Motor neuron (in vitro differentiated cells): ENCODE measurements at regions not wholly inside any gene's neighbourhood (a gene's known extent, or its start where the extent isn't known, plus 50 kb on each side); places are given as distances from the start of the nearest gene placed in this dataset.

Source experiments
- ATAC-seq, 8 experiments: fragments of 200-7000 bp; cut with Tn5 transposase; replicated peaks in 6 of 8; 2 replicates each; pipeline ENCODE4 v1.8.0; 2021; ENCODE audit warnings: mild to moderate bottlenecking in 8 of 8, moderate library complexity in 8 of 8
- H3K27ac ChIP-seq, 2 donors: fragments of 250-450 bp; sonication (Bioruptor Pico); 2 replicates each; pipeline ENCODE4 v1.9.0; 2021; ENCODE audit warnings: antibody characterized with exemption in 2 of 2, mild to moderate bottlenecking in 2 of 2, moderate library complexity in 1 of 2
- H3K4me1 ChIP-seq, 2 donors: fragments of 250-450 bp; sonication (Bioruptor Pico); replicated peaks in 1 of 2; 2 replicates each; pipeline ENCODE4 v1.6.1; 2021; ENCODE audit warnings: antibody characterized with exemption in 2 of 2, mild to moderate bottlenecking in 2 of 2, moderate library complexity in 1 of 2
- H3K4me3 ChIP-seq, 5 donors: fragments of 250-450 bp; sonication (Bioruptor Pico); 2 replicates each; pipeline ENCODE4 v1.9.0; 2021; ENCODE audit warnings: antibody characterized with exemption in 5 of 5, mild to moderate bottlenecking in 5 of 5, moderate library complexity in 4 of 5
- WGBS, 10 experiments: fragments of 450-650 bp; shearing (Covaris generic); methylation state at CpG; one replicate each; pipeline ENCODE4 v1.0.0; 2022; 5-methylcytosine and 5-hydroxymethylcytosine counted together
- in situ Hi-C, 9 experiments: fragments of 400-800 bp; cut with MboI; loops; one replicate each; pipeline ENCODE4 v1.15.0; 2021; ENCODE audit warnings: low sequenced_read_pairs in 9 of 9, low pct_unique_long_range_greater_than_20kb in 2 of 9; ENCODE audit not compliant: unreplicated experiment in 9 of 9

DNA sequence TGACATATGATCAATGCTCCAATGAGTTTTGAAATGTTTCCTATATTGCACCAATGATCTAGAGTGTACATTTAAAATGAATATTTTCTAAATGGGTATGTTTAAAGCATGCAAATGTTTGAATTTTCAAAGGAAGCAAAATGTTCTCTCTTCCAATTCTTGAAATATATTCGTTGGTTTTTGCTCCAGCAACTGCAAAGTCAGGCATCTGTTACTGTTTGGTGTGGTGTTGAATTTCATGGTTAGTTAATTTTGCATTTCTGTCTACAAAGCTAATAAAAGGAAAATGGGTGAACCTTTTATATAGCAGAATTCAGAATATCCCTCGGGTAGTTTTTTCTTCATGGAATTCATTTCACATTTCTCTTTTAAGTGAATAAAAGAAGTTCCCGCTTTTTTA, 1018.3 kb downstream of the GRIK2 start:
- no peak overlapping the region for H3K27ac ChIP-seq
- ATAC-seq = no peak
- H3K4me1 ChIP-seq = no peaks in the 10 kb centered on the region
- H3K4me3 ChIP-seq = no peak overlapping the region
- in situ Hi-C loops = no loop called here
- 0 to 93% (median 77%) methylated on average over 1 to 3 of the region's 3 CpGs for WGBS, 10 experiments

DNA sequence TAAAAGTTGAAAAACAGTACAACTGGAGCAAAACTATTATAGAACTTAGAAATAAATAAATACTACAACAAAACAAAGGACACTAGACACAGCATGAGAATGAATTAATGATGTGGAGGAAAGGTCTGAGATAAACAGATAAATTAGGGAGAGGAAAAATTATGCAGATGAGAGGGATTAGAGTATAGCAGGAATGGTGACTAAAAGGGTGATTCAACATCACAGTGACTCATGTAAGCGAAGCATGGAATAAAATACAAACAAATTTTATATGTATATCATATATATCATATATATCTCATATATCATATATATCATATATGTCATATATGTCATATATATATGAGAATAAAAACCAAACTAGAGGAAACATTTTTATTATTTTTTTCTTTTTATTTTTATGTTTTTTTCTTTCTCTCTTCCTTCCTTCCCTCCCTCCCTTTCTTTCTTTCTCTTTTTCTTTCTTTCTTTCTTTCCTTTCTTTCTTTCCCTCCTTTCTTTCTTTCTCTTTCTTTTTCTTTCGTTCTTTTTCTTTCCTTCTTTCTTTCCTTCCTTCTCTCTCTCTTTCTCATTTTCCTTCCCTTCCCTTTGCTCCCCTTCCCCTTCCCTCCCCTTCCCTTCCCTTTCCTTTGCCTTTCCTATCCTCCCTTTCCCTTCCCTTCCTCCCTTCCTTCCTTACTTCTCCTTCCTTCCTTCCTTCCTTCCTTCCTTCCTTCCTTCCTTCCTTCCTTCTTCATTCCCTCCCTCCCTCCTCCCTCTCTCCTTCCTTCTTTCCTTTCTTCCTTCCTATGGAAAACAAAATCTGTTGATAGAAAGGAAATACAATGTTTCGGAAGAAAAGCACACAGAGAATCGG, 1014.6 kb downstream of the GRIK2 start:
- 38 to 100% (median 78%) methylated on average over 1 to 4 of the region's 4 CpGs; no CpG with 5 or more reads in 1 of the 10 experiments for WGBS, 10 experiments
- ATAC-seq = no peak
- Histone ChIP-seq H3K27ac (no peak overlapping the region), H3K4me3 (no peak overlapping the region), H3K4me1 (no peaks in the 10 kb centered on the region)
- in situ Hi-C loops = no loop called here

DNA sequence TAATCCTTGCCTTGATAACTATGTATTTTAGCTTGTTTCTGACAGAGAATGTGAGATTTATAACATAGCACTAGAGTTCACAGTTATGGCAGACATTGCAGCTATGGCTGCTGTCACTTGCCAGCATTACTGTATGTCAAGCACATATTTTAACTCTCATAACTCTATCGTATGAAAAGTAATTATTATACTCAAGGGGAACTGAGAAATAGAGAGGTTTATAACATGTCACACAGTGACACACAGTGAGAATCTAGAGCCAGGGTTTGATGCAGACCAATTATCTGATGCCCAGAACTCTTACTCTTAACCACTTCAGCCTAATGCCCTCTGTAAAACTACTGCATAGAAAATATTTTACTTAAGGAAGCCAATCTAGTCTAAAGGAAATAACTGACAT, 1012.4 kb downstream of the GRIK2 start:
- H3K4me1 ChIP-seq = no peaks in the 10 kb centered on the region
- WGBS, 10 experiments = 0 to 100% (median 50%) methylated on average over 1 of the region's 1 CpG; no CpG with 5 or more reads in 1 of the 10 experiments
- H3K4me3 ChIP-seq = no peak overlapping the region
- in situ Hi-C loops = no loop called here
- no peak overlapping the region for H3K27ac ChIP-seq
- ATAC-seq = no peak

DNA sequence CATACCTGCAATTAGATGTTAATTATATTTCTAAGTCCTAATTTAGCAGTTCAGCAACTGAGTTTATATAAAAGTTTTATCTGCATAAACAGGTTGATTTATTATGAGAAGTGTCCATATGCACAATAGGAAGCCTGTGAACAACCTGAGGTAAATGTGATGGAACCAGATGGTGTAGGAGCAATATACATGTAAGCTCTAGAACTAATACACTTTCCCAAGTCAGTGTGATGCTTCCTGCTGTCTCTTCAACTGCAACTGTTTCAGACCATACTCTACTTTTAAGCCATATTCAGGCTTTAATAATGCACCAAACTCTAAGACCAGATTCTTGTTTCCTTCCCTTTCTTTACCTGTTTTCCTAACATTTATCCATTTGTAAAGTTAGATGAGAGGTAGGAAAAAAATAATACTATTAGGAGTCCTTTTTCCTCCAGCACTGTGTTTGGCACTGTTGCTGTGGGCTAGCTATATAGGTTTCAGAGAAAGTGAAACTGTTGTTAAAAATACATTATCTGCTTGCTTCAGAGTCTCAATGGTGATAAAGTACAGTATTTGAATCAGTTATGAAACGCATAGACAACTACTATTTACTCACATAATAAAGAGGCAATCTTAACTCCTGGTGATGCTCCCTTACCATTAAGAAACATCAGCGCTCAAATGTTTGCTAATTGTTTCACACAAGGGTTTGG, 1009.3 kb downstream of the GRIK2 start:
- 15 to 100% (median 67%) methylated on average over 1 to 2 of the region's 2 CpGs; no CpG with 5 or more reads in 2 of the 10 experiments for WGBS, 10 experiments
- no peak for ATAC-seq
- H3K4me3 ChIP-seq = no peak overlapping the region
- no peaks in the 10 kb centered on the region for H3K4me1 ChIP-seq
- in situ Hi-C loops = no loop called here
- no peak overlapping the region for H3K27ac ChIP-seq

DNA sequence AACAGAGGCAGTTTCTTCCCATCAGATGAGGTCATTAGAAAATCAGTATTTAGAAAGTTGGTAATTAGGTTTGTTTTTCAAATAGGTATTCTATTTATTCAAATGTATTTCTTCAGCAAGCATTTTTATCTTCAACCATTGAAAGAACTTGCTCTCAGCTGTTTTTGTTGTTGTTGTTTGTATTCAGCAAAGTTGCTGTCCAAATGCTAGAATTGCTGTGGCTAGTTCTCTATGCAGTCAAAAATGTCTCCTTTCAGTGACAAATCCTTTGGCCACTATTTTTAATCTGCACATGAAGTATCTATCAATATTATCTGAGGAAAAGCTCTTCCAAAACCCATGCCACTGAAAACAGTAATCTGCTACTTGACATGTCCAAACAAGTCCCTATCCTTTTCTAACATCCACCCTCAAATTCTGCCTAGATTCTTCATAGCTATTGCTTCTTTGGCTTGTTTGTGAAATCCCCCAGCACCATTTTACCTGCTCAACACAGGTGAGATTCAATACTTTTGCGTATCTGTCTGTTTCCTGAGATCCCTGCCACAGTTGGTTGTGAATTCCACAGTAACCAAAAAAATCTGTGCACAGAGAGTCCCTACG, 1005.4 kb downstream of the GRIK2 start:
- Histone ChIP-seq H3K4me1 (no peaks in the 10 kb centered on the region), H3K4me3 (no peak overlapping the region), H3K27ac (no peak overlapping the region)
- in situ Hi-C loops = no loop called here
- WGBS, 10 experiments = 0 to 92% (median 57%) methylated on average over 1 to 2 of the region's 2 CpGs; no CpG with 5 or more reads in 1 of the 10 experiments
- ATAC-seq = peak in 1 of 8 experiments; percentile 34

DNA sequence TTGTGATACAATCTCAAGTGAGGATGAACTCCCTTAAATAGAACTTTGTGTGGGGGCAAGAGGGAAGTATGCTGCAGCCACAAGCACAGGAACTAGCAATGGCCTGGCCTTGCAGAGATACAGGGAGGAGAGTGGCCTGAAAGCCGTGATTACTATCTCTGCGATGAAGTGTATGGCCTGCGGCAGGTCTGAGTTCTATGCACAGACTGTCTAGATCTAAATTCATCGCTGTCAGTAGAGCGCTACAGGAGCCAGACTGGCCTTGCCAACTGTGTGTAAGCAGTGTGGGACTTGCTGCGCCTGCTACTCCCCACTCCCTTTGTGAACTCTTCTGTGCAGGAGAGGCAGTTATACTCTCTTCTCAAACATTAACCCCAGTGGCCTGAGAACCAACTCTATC, 997.0 kb downstream of the GRIK2 start:
- ATAC-seq = no peak
- in situ Hi-C loops = no loop called here
- Histone ChIP-seq H3K4me3 (no peak overlapping the region), H3K4me1 (no peaks in the 10 kb centered on the region), H3K27ac (no peak overlapping the region)
- 40 to 100% (median 85%) methylated on average over 2 to 6 of the region's 6 CpGs; no CpG with 5 or more reads in 4 of the 10 experiments for WGBS, 10 experiments

DNA sequence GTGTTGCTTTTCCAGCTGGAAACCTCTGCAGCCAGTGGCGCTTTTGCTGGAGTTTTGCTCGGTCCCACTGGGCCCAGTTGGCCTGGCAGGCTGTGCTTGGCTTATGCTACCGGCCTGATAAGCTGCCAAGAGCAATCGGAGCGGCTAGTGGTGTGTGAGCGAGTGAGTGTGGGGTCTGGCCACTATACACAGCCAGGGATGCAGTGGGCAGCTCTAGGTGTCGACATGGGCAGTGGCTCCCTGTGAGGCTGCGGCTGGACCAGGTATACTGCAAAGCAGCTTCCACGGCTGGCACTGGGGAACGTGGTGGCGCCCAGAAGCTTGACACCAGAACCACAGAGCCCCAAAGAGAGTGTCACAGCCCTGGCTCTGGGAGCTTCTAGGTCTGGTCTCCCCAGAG, 996.5 kb downstream of the GRIK2 start:
- WGBS, 10 experiments = 18 to 100% (median 81%) methylated on average over 1 to 9 of the region's 11 CpGs; no CpG with 5 or more reads in 1 of the 10 experiments
- ATAC-seq = no peak
- no peak overlapping the region for H3K27ac ChIP-seq
- no peak overlapping the region for H3K4me3 ChIP-seq
- H3K4me1 ChIP-seq = no peaks in the 10 kb centered on the region
- in situ Hi-C loops = no loop called here

DNA sequence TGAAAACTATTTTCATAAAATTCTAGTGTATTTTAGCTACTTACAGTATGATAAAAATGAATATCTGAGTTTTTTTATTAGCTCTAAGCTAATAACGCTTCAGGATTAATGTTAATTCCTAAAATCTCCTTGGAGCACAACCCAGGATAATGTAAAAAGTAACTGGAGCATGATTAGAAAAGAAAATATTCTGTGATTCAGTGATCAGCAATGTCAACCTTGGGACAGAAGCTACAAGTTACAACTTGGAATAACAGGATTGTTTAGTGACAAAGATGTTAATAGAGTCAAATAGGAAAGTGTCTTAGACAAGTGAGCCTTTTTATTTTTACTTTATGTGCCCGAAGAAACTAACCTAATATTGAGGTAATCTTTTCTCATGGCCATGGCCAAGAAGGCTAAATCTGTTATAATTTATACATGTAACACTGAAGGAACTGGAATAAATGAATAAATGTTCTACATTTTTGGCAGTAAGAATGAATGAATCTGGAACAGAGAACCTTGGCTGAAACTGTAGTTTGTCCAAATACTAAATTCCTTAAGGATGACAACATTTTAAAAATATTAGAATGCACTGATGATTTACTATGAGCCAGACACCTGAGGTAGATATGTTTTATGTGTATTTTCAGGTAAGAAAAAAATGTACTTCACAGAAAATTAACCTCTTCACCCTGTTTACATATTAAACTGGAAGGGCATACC, 994.0 kb downstream of the GRIK2 start:
- no peak overlapping the region for H3K27ac ChIP-seq
- in situ Hi-C loops = no loop called here
- no peak overlapping the region for H3K4me3 ChIP-seq
- H3K4me1 ChIP-seq = no peaks in the 10 kb centered on the region
- WGBS, 10 experiments = 0 to 95% (median 80%) methylated on average over 1 to 2 of the region's 2 CpGs
- no peak for ATAC-seq

DNA sequence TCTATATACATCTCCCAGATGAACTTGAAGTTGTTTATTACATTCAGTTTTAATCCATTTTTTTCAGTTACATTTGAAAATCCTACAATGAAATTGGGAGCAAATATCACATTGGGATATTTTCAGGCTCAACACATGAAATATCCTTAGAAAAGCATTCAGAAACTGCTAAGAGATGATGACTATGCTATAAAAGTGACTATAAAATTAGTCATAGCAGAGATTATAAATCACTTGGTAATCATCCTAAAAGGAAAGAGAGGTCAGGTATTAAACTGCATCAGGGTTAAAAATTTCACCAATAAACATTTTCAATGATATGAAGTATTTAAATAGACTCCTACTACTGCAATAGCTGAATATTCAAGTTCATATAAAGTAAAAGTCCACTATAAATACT, 987.7 kb downstream of the GRIK2 start:
- ATAC-seq = no peak
- no peak overlapping the region for H3K27ac ChIP-seq
- in situ Hi-C loops = no loop called here
- H3K4me1 ChIP-seq = no peaks in the 10 kb centered on the region
- H3K4me3 ChIP-seq = no peak overlapping the region

DNA sequence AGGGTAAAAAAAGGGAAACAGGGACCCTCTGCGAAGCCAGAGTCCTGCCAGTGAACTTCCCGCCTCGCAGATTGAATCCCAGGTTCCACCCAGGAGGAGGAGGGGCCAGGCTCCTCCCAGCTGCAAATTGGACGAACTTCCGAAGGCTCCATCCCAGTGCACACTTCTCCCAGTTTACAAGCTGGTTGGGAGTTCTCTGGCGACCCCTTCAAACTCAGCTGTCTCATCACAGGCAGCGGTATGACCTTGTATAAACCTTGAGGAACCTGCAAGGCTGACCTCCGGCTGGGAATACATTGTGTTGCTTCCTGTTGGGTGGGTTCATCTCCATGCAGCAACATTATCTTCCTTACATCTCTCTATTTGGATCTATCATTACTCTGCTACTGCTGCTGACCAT, 962.7 kb downstream of the GRIK2 start:
- H3K4me1 ChIP-seq = no peaks in the 10 kb centered on the region
- WGBS, 10 experiments = 10 to 94% (median 73%) methylated on average over 2 to 7 of the region's 8 CpGs; no CpG with 5 or more reads in 3 of the 10 experiments
- no peak overlapping the region for H3K27ac ChIP-seq
- ATAC-seq = no peak
- H3K4me3 ChIP-seq = no peak overlapping the region
- in situ Hi-C loops = no loop called here

DNA sequence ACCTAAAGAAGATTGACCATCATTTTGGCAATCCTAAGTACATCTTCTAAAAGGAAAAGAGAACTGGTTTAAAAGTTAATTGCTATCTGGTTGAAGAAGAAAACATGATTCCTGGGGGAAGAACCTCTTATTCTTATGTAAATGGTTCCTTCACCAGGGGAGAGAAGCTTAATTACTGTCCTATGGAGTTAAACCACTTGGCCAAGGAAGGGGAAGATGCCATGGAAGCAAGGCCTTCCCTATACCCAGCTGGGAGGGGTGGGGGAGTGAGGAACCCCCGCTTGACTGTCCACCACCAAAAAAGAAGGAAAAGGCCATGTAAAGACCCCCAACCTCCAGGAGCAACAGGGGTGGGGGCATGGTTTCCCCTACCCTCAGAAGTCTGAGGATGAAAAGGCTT, 962.1 kb downstream of the GRIK2 start:
- Histone ChIP-seq H3K4me1 (no peaks in the 10 kb centered on the region), H3K27ac (no peak overlapping the region), H3K4me3 (no peak overlapping the region)
- ATAC-seq = no peak
- WGBS, 10 experiments = 86% methylated on average over 1 of the region's 1 CpG; no CpG with 5 or more reads in 9 of the 10 experiments
- in situ Hi-C loops = no loop called here

DNA sequence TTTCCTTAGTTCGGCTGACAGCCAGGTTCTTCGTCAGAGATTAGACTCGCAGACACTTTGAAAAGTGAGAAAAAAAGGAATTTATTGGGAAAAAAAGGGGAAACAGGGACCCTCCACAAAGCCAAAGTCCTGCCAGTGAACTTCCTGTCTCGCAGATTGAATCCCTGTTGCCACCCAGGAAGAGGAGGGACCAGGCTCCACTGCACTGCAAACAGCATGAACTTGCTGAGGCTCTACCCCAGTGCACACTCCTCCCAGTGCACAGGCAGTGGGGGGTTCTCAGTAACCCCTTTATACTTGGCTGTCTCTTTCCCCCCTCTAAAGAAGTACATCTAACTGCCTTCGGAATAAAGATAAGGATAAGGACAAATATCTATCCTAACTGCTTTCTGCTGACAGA, 959.0 kb downstream of the GRIK2 start:
- Histone ChIP-seq H3K27ac (no peak overlapping the region), H3K4me3 (no peak overlapping the region), H3K4me1 (no peaks in the 10 kb centered on the region)
- WGBS, 10 experiments = 29 to 93% (median 83%) methylated on average over 2 to 5 of the region's 5 CpGs; no CpG with 5 or more reads in 1 of the 10 experiments
- in situ Hi-C loops = no loop called here
- no peak for ATAC-seq

DNA sequence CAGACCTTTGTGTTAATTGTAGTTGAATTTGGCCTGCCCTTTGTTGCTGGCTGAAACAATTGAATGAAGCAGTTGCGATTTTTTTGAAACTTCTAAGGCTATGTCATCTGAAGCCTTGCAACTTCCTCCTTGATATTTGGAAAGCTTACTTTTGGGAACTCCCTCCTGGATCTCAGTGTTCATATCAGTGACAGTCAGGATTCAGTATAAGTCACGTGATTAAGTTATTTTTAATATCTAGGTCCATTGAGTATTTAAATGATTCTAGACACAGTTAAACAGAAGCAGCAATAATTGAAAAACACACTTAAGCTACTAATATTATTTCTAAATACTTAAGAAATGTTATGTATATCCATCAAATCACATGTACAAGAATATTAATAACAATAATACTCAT, 951.3 kb downstream of the GRIK2 start:
- no peak overlapping the region for H3K27ac ChIP-seq
- WGBS, 10 experiments = 10 to 100% (median 76%) methylated on average over 1 to 2 of the region's 2 CpGs; no CpG with 5 or more reads in 1 of the 10 experiments
- no peak for ATAC-seq
- no peaks in the 10 kb centered on the region for H3K4me1 ChIP-seq
- in situ Hi-C loops = no loop called here
- H3K4me3 ChIP-seq = no peak overlapping the region
